ENCODE measurements at regions not wholly inside any gene's neighbourhood (a gene's known extent, or its start where the extent isn't known, plus 50 kb on each side); places are given as distances from the start of the nearest gene placed in this dataset.

GRCh38 chr18:22275706-22276333 is 106.4 kb downstream of the GATA6 start:
- TF ChIP-seq EZH2phosphoT487 (IDR thresholded peaks at IDR 0.05; ENCODE audit: insufficient read depth, low read depth) (no peak), EZH2 (IDR thresholded peaks at IDR 0.05; ENCODE audit: insufficient read depth, poor library complexity, severe bottlenecking) (no peak)
